GM23248 (cell line): ENCODE measurements at regions not wholly inside any gene's neighbourhood (a gene's known extent, or its start where the extent isn't known, plus 50 kb on each side); places are given as distances from the start of the nearest gene placed in this dataset.

Experiments
- DNase-seq: peaks from one replicate; pipeline ENCODE4 v3.0.0-alpha.2; 2015
- H2AFZ ChIP-seq: fragments of 200-600 bp; sonication (generic); 2 replicates; pipeline ENCODE4 v1.6.1; 2016; ENCODE audit warnings: antibody characterized with exemption
- H3F3A ChIP-seq: fragments of 200-600 bp; sonication (generic); 2 replicates; pipeline ENCODE4 v1.6.1; 2016; ENCODE audit warnings: mild to moderate bottlenecking, antibody characterized with exemption, mixed run types; ENCODE audit not compliant: insufficient read depth
- H3K27ac ChIP-seq: fragments of 200-600 bp; sonication (generic); 2 replicates; pipeline ENCODE4 v1.5.1; 2016; ENCODE audit warnings: mild to moderate bottlenecking
- H3K27me3 ChIP-seq: fragments of 200-600 bp; sonication (generic); replicated peaks from 2 replicates; pipeline ENCODE4 v1.6.1; 2016; ENCODE audit warnings: mild to moderate bottlenecking; ENCODE audit not compliant: insufficient read depth
- H3K36me3 ChIP-seq: fragments of 200-600 bp; sonication (generic); 2 replicates; pipeline ENCODE4 v1.6.1; 2016; ENCODE audit warnings: low read depth, mild to moderate bottlenecking
- H3K4me1 ChIP-seq: fragments of 200-600 bp; sonication (generic); 2 replicates; pipeline ENCODE4 v1.6.1; 2016; ENCODE audit warnings: mild to moderate bottlenecking; ENCODE audit not compliant: insufficient read depth
- H3K4me2 ChIP-seq: fragments of 200-600 bp; sonication (generic); one replicate; pipeline ENCODE4 v1.6.1; 2016; ENCODE audit warnings: mild to moderate bottlenecking; ENCODE audit not compliant: unreplicated experiment
- H3K4me3 ChIP-seq: fragments of 200-600 bp; sonication (generic); 2 replicates; pipeline ENCODE4 v1.5.1; 2016; ENCODE audit warnings: mild to moderate bottlenecking
- H3K79me2 ChIP-seq: fragments of 200-600 bp; sonication (generic); 2 replicates; pipeline ENCODE4 v1.6.1; 2016; ENCODE audit warnings: mild to moderate bottlenecking; ENCODE audit not compliant: insufficient read depth
- H3K9ac ChIP-seq: fragments of 200-600 bp; sonication (generic); 2 replicates; pipeline ENCODE4 v1.6.1; 2016; ENCODE audit warnings: mild to moderate bottlenecking
- H3K9me2 ChIP-seq: fragments of 200-600 bp; sonication (generic); 2 replicates; pipeline ENCODE4 v1.6.1; 2016; ENCODE audit warnings: mixed run types, mild to moderate bottlenecking, moderate library complexity; ENCODE audit not compliant: insufficient read depth
- H3K9me3 ChIP-seq: fragments of 200-600 bp; sonication (generic); one replicate; pipeline ENCODE4 v1.6.1; 2017; ENCODE audit warnings: low read depth
- H4K20me1 ChIP-seq: fragments of 200-600 bp; sonication (generic); 2 replicates; pipeline ENCODE4 v1.6.0; 2016; ENCODE audit not compliant: insufficient read depth
- EZH2 ChIP-seq: fragments of 200-600 bp; sonication (generic); IDR thresholded peaks from 2 replicates; pipeline ENCODE4 v1.6.1; 2018; ENCODE audit warnings: antibody characterized with exemption, mild to moderate bottlenecking; ENCODE audit not compliant: insufficient read depth, poor library complexity, severe bottlenecking
- EZH2phosphoT487 ChIP-seq: fragments of 200-600 bp; sonication (generic); IDR thresholded peaks from 2 replicates; pipeline ENCODE4 v1.6.1; 2018; ENCODE audit warnings: antibody characterized with exemption, moderate library complexity, mild to moderate bottlenecking, low read depth; ENCODE audit not compliant: insufficient read depth
- WGBS, 2 experiments: methylation state at CpG; one replicate each; pipeline ENCODE4 v1.1.6; 2015 to 2017; ENCODE audit warnings: low lambda C conversion rate in 2 of 2, low coverage in 1 of 2; ENCODE audit errors: missing lambda C conversion rate in 2 of 2; 5-methylcytosine and 5-hydroxymethylcytosine counted together
- in situ Hi-C: fragments of 300-500 bp; cut with MboI; formaldehyde crosslinking; loops from 2 replicates; pipeline ENCODE4 v1.15.0; 2020

DNA sequence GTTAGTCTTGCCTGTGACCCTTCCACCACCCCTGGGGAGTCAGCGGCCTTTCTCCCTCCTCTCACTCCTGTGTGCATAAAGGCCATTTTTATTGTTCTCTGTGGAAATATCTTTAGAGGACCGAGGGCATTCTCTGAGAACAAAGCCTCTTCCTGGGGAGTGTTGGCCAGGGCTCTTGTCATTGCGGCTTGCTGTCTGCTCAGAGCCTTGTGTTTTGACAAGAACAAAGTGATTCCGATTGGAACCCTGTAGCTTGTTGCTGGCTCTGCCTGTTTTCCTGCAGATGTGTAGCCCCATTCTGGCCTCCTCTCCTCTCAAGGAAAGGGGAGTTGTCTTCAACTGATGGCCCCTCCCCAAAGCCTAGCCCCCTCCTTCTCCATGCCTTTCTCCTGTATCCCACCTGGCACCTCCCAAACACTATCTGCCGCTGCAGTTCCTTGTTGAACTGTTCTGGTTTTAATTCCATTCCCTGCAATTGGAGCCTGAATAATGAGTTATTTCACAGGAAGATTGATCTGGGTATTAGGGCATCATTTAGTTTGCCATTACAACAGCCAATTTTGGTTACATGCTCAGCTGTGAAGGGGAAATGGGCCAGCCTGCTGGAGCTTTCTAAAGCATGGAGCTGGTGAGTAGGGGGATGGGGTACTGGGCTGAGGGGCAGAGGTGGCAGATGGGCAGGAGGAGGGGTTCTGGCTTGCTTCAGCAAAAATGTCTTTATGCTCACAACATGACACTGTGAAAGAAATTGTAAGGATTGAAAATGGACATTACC, 252.5 kb downstream of the LRFN2 start:
- no peak overlapping the region for H3K9ac ChIP-seq
- no peaks in the 10 kb centered on the region for H3K36me3 ChIP-seq
- no peak for DNase-seq
- H2AFZ ChIP-seq = no peak overlapping the region
- no peaks in the 10 kb centered on the region; the same call in none of the 2 replicates for H3K27me3 ChIP-seq
- in situ Hi-C loops = no loop called here
- no peak overlapping the region for H3K4me3 ChIP-seq
- 49 to 51% methylated on average over 5 of the region's 5 CpGs for WGBS, 2 experiments
- no peak overlapping the region for H3K4me2 ChIP-seq
- H4K20me1 ChIP-seq = no peaks in the 10 kb centered on the region
- no peaks in the 10 kb centered on the region for H3K79me2 ChIP-seq
- no peaks in the 10 kb centered on the region for H3K9me2 ChIP-seq
- H3F3A ChIP-seq = no peaks in the 10 kb centered on the region
- no peaks in the 10 kb centered on the region for H3K9me3 ChIP-seq
- no peaks in the 10 kb centered on the region for H3K4me1 ChIP-seq
- no peak for TF ChIP-seq EZH2
- no peak for TF ChIP-seq EZH2phosphoT487
- H3K27ac ChIP-seq = no peak overlapping the region

DNA sequence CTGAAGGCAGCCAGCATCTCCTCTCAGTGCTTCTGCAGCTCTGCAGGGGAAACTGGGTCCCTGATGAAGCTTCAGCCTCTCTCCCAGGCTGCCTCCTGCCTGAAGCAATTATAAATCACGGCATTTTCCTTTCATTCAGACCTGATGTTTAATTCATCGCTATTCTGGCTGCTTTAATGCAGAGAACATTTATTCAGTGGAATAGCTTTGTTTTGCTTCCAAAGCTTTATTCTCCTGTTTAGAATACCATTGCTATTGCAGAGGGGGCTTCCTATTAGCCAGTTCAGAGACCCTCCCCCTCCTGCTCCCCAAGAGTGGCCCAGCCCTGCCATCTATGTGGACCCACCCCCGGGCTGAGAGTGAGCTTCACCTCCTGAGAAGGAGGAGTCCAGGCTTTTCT, 255.6 kb downstream of the LRFN2 start:
- no peak overlapping the region for H3K4me2 ChIP-seq
- no peaks in the 10 kb centered on the region for H3K9me2 ChIP-seq
- no peaks in the 10 kb centered on the region for H4K20me1 ChIP-seq
- H2AFZ ChIP-seq = no peak overlapping the region
- peaks cover 2% of the 10 kb centered on the region; the same call in 1 of the 2 replicates for H3K27me3 ChIP-seq
- no peaks in the 10 kb centered on the region for H3K4me1 ChIP-seq
- no peak overlapping the region for H3K27ac ChIP-seq
- TF ChIP-seq EZH2 = no peak
- no peak for TF ChIP-seq EZH2phosphoT487
- no peak overlapping the region for H3K4me3 ChIP-seq
- no peaks in the 10 kb centered on the region for H3K79me2 ChIP-seq
- no peaks in the 10 kb centered on the region for H3K36me3 ChIP-seq
- H3F3A ChIP-seq = no peaks in the 10 kb centered on the region
- in situ Hi-C loops = no loop called here
- no peak for DNase-seq
- H3K9ac ChIP-seq = no peak overlapping the region
- no peaks in the 10 kb centered on the region for H3K9me3 ChIP-seq
- 8 to 13% methylated on average over 3 of the region's 3 CpGs for WGBS, 2 experiments

DNA sequence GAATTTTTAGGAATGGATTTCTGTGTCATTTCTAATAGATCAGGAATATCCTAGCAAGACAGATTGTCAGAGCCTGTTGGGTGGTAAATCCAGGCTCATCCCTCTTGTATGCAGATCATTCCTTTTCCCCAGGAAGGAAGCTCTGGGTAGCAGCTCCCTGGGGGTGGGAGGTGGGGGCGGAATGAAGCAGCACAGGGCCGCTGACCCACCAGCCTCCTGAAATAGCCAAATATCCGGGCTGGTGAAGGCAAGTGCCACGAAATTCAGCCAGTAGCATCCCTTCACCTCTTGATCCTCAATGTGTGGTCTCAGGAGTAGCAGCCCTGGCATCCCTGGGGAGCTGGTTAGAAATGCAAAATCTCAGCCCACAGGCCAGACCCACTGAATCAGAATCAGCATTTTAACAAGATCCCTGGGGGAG, 256.9 kb downstream of the LRFN2 start:
- H3K9me3 ChIP-seq = no peaks in the 10 kb centered on the region
- no peak overlapping the region for H3K9ac ChIP-seq
- TF ChIP-seq EZH2 (no peak), EZH2phosphoT487 (no peak)
- no peak for DNase-seq
- H3K27ac ChIP-seq = no peak overlapping the region
- no peak overlapping the region for H2AFZ ChIP-seq
- no peaks in the 10 kb centered on the region for H3K36me3 ChIP-seq
- WGBS, 2 experiments = 21 to 25% methylated on average over 4 of the region's 4 CpGs
- no peaks in the 10 kb centered on the region for H3K4me1 ChIP-seq
- no peak overlapping the region for H3K4me3 ChIP-seq
- no peaks in the 10 kb centered on the region for H3K79me2 ChIP-seq
- no peak overlapping the region for H3K4me2 ChIP-seq
- in situ Hi-C loops = no loop called here
- H4K20me1 ChIP-seq = no peaks in the 10 kb centered on the region
- H3K27me3 ChIP-seq = peaks cover 6% of the 10 kb centered on the region; the same call in 1 of the 2 replicates
- no peaks in the 10 kb centered on the region for H3K9me2 ChIP-seq
- H3F3A ChIP-seq = no peaks in the 10 kb centered on the region

DNA sequence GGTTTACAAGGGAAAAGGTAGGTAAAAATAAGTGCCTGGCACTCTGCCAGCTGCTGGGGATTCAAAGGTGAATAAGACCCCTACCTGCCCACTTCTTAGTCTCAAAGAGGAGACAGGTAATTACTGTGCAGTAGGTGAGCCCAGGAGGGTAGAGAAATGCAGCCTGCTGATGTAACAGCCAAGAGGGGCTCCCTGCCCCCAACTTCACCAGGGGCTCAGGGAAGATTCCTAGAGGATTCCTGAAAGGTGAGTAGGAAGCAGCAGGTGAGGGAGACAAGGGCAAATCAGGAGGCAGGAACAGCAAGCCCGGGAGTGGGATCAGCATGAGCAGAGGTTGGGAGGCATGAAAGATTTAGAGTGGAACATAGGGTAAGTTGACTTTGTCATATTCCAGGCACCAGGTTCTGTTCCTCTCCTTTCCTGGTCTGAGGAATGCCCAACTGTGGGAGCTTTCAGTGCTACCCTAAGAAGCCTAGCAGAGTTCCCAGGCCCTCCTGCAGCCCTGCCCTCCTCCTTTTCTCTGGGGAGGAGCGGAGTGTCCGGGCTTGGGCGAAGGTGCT, 258.1 kb downstream of the LRFN2 start:
- Histone ChIP-seq H3F3A (no peaks in the 10 kb centered on the region), H3K27me3 (peaks cover 6% of the 10 kb centered on the region; the same call in 1 of the 2 replicates), H3K27ac (no peak overlapping the region), H4K20me1 (no peaks in the 10 kb centered on the region), H2AFZ (no peak overlapping the region), H3K9ac (no peak overlapping the region), H3K36me3 (no peaks in the 10 kb centered on the region), H3K9me2 (no peaks in the 10 kb centered on the region), H3K79me2 (no peaks in the 10 kb centered on the region), H3K4me1 (no peaks in the 10 kb centered on the region), H3K4me3 (no peak overlapping the region), H3K4me2 (no peak overlapping the region), H3K9me3 (no peaks in the 10 kb centered on the region)
- 73% methylated on average over 4 of the region's 4 CpGs for WGBS, 2 experiments
- in situ Hi-C loops = no loop called here
- TF ChIP-seq EZH2 (no peak), EZH2phosphoT487 (no peak)
- no peak for DNase-seq
